ENCODE measurements at regions not wholly inside any gene's neighbourhood (a gene's known extent, or its start where the extent isn't known, plus 50 kb on each side); places are given as distances from the start of the nearest gene placed in this dataset.

GRCh38 chr4:92136434-92136833, 167.3 kb upstream of the GRID2 start:
- DNase-seq (ENCODE audit: low read depth): no peak
- no peaks in the 10 kb centered on the region for H3K27me3 ChIP-seq (ENCODE audit: control insufficient read depth, insufficient read depth, low read length)
- H3K4me3 ChIP-seq (ENCODE audit: low read depth, low read length): no peak overlapping the region
- no peaks in the 10 kb centered on the region for H3K36me3 ChIP-seq (ENCODE audit: control insufficient read depth, insufficient read depth, low read length)
- no peak for TF ChIP-seq CTCF (IDR thresholded peaks at IDR 0.05; ENCODE audit: insufficient read depth, low read length, poor library complexity, severe bottlenecking)

GRCh38 chr4:92163348-92163747, 140.4 kb upstream of the GRID2 start:
- TF ChIP-seq CTCF (IDR thresholded peaks at IDR 0.05; ENCODE audit: insufficient read depth, low read length, poor library complexity, severe bottlenecking): peak; percentile 18
- Histone ChIP-seq H3K27me3 (ENCODE audit: control insufficient read depth, insufficient read depth, low read length) (no peaks in the 10 kb centered on the region), H3K4me3 (ENCODE audit: low read depth, low read length) (no peak overlapping the region), H3K36me3 (ENCODE audit: control insufficient read depth, insufficient read depth, low read length) (no peaks in the 10 kb centered on the region)
- DNase-seq (ENCODE audit: low read depth): no peak

DNA sequence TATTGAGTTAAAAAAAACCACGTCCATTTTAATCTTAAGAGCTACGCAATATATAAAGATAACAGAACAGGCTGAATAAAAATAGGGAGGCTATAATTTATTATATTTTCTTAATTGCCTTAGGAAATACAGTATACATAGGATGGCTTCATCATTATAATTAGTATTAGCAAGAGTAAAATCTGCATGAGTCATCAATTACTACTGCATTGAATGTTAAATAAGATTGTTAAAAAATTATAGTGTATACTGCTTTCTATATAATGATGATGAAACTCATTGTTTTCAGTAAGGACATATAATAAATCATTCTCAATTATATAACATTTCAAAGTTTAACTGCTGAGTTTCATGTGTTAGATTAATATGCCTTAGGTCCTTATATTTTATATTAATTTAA, 133.4 kb upstream of the GRID2 start:
- H3K4me3 ChIP-seq (ENCODE audit: low read depth, low read length): no peak overlapping the region
- DNase-seq (ENCODE audit: low read depth): no peak
- no peaks in the 10 kb centered on the region for H3K36me3 ChIP-seq (ENCODE audit: control insufficient read depth, insufficient read depth, low read length)
- TF ChIP-seq CTCF (IDR thresholded peaks at IDR 0.05; ENCODE audit: insufficient read depth, low read length, poor library complexity, severe bottlenecking): no peak
- H3K27me3 ChIP-seq (ENCODE audit: control insufficient read depth, insufficient read depth, low read length): no peaks in the 10 kb centered on the region

DNA sequence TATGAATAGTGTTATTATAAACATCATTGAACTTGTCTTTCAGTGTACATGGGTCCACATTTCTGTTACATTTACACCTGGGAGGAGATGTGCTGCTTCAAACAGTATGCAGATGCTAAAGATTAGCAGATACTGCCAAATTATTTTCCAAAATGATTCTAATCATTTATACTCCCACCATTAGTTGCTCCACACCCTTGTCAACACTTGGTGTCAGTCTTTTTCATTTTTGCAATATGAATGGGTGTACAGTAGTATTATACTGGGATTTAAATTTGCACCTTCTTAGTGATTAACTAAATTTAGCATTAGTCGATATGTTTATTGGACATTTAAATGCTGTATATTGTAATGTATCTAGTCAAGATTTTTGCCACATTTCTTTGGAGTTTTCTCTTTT, 131.6 kb upstream of the GRID2 start:
- no peak for DNase-seq (ENCODE audit: low read depth)
- H3K27me3 ChIP-seq (ENCODE audit: control insufficient read depth, insufficient read depth, low read length): no peaks in the 10 kb centered on the region
- no peaks in the 10 kb centered on the region for H3K36me3 ChIP-seq (ENCODE audit: control insufficient read depth, insufficient read depth, low read length)
- peak; percentile 7 for TF ChIP-seq CTCF (IDR thresholded peaks at IDR 0.05; ENCODE audit: insufficient read depth, low read length, poor library complexity, severe bottlenecking)
- H3K4me3 ChIP-seq (ENCODE audit: low read depth, low read length): no peak overlapping the region

GRCh38 chr4:92175250-92175649, 128.5 kb upstream of the GRID2 start:
- DNase-seq (ENCODE audit: low read depth): no peak
- TF ChIP-seq CTCF (IDR thresholded peaks at IDR 0.05; ENCODE audit: insufficient read depth, low read length, poor library complexity, severe bottlenecking): no peak

GRCh38 chr4:92182006-92182735, 121.6 kb upstream of the GRID2 start:
- Histone ChIP-seq H3K27me3 (ENCODE audit: control insufficient read depth, insufficient read depth, low read length) (no peaks in the 10 kb centered on the region), H3K36me3 (ENCODE audit: control insufficient read depth, insufficient read depth, low read length) (no peaks in the 10 kb centered on the region), H3K4me3 (ENCODE audit: low read depth, low read length) (no peak overlapping the region)
- no peak for TF ChIP-seq CTCF (IDR thresholded peaks at IDR 0.05; ENCODE audit: insufficient read depth, low read length, poor library complexity, severe bottlenecking)
- no peak for DNase-seq (ENCODE audit: low read depth)

More at GRCh38 chr4:92175250-92175649, 128.5 kb upstream of the GRID2 start:
- Histone ChIP-seq H3K36me3 (ENCODE audit: control insufficient read depth, insufficient read depth, low read length) (no peaks in the 10 kb centered on the region), H3K27me3 (ENCODE audit: control insufficient read depth, insufficient read depth, low read length) (no peaks in the 10 kb centered on the region), H3K4me3 (ENCODE audit: low read depth, low read length) (no peak overlapping the region)

All from kidney epithelial cell (primary cell).